ENCODE measurements at regions not wholly inside any gene's neighbourhood (a gene's known extent, or its start where the extent isn't known, plus 50 kb on each side); places are given as distances from the start of the nearest gene placed in this dataset.

DNA sequence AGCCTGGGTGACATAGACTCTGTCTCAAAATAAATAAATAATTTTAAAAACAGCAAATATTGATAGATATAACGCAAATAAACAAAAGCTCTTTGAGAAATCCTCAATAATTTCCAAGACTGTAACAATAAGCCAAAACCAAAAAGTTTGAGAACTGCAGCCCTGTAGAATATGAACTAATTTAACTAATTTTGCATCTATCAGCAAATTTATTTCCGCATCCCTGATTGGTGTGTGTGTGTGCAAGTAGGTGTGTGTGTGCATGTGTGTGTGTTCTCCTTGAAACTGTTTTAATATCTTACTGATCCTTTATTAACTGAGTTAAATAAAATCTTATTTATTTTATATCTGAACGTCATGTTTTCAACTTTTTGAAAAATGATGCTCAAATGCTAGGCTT, 67.0 kb upstream of the ISX start:
- no peak overlapping the region for H3K27ac ChIP-seq
- TF ChIP-seq, protein P1, sequence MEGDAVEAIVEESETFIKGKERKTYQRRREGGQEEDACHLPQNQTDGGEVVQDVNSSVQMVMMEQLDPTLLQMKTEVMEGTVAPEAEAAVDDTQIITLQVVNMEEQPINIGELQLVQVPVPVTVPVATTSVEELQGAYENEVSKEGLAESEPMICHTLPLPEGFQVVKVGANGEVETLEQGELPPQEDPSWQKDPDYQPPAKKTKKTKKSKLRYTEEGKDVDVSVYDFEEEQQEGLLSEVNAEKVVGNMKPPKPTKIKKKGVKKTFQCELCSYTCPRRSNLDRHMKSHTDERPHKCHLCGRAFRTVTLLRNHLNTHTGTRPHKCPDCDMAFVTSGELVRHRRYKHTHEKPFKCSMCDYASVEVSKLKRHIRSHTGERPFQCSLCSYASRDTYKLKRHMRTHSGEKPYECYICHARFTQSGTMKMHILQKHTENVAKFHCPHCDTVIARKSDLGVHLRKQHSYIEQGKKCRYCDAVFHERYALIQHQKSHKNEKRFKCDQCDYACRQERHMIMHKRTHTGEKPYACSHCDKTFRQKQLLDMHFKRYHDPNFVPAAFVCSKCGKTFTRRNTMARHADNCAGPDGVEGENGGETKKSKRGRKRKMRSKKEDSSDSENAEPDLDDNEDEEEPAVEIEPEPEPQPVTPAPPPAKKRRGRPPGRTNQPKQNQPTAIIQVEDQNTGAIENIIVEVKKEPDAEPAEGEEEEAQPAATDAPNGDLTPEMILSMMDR (conservative IDR thresholded peaks at IDR 0.05; ENCODE audit: low read depth) = no peak
- CTCF ChIA-PET = no interaction called here
- no peak for DNase-seq (ENCODE audit: low spot score)
- POLR2A ChIA-PET (ENCODE audit: low non-redundant PET) = no interaction called here

DNA sequence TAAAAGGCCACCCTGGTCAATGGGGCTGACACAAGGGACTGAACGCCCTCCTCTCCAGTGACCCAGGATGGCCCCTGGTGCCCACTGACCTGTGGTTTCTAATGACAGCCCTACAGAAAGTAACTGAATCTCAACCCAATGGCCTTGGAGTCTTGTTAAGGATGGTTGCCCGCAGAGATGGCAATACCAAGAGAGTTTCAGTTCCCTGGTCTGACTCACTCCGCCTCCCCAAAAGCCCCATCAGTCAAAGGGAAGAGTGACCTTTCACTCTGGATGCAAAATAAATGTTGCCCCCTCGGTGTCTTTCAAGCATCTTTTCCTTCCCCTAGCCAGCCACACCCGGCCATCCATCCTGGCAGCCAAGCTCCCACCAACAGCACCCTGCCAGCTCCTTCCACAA, 57.7 kb upstream of the ISX start:
- DNase-seq (ENCODE audit: low spot score) = no peak
- POLR2A ChIA-PET (ENCODE audit: low non-redundant PET) = no interaction called here
- no peak overlapping the region for H3K27ac ChIP-seq
- TF ChIP-seq, protein P1 (conservative IDR thresholded peaks at IDR 0.05; ENCODE audit: low read depth) = no peak
- CTCF ChIA-PET = no interaction called here

DNA sequence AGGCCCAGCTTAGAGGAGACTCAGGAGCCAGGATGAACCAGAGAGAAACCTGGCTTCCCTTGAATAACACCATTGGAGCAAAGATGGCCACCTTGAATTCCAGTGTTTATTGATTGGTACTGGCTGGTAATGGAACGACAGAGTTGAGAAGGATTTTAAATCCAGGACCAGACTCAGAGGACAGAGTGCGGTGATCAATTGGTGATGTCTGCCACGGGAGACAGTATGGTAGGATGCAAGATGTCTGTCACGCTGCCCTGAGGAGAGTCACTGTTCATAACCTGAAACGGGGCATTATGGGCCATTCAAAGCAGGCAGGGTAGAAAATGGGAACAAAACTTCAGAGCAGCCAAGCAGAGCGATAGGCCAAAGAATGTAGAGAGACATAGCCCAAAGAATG, 55.4 kb upstream of the ISX start:
- CTCF ChIA-PET = no interaction called here
- TF ChIP-seq, protein P1 (conservative IDR thresholded peaks at IDR 0.05; ENCODE audit: low read depth) = no peak

DNA sequence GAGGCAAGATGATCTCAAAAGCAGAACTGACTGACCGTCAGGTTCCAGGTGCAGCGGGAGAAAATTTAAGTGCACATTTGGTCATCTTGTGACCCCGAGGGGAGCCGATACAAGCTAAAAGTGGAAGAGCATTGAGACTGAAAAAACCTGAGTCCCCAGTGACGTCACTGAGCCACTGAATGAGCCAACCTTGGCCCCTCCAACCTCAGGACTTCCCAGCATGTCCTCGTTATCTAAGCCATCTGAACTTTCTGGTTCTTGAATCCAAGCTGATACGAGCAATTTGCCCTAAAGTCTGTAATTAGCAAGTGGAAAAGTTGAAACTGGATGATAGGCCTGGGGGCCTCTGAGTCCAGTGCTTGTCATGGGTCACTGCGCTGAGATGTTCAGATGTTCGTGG, 51.1 kb upstream of the ISX start:
- no peak for DNase-seq (ENCODE audit: low spot score)
- H3K27ac ChIP-seq = no peak overlapping the region
- TF ChIP-seq, protein P1 (conservative IDR thresholded peaks at IDR 0.05; ENCODE audit: low read depth) = no peak
- POLR2A ChIA-PET (ENCODE audit: low non-redundant PET) = no interaction called here
- CTCF ChIA-PET = no interaction called here

More for the DNA sequence above, 55.4 kb upstream of the ISX start:
- DNase-seq (ENCODE audit: low spot score) = no peak
- H3K27ac ChIP-seq = no peak overlapping the region
- POLR2A ChIA-PET (ENCODE audit: low non-redundant PET) = no interaction called here
